ENCODE measurements at regions not wholly inside any gene's neighbourhood (a gene's known extent, or its start where the extent isn't known, plus 50 kb on each side); places are given as distances from the start of the nearest gene placed in this dataset.

DNA sequence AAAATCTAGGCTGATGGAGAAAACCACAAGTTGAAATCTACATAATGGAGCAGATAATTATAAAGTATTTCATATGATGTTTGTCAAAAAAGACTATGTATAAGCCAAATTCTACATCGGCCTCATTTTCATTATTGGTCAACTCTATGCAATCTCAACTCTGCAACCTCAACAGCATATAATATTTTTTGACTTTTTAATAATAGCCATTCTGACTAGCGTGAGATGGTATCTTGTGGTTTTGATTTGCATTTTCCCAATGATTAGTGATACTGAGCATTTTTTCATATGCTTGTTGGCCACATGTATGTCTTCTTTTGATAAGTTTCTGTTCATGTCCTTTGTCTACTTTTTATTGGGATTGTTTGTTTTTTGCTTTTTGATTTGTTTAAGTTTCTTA lies 496.1 kb upstream of the SLC39A10 start:
- Histone ChIP-seq H3K36me3 (replicated peaks; ENCODE audit: low read depth, low read length) (no peaks in the 10 kb centered on the region), H3K9me3 (ENCODE audit: insufficient read depth, low read length) (no peaks in the 10 kb centered on the region), H4K20me1 (ENCODE audit: insufficient read depth, low read length) (no peaks in the 10 kb centered on the region), H3K9ac (ENCODE audit: low read length) (no peak overlapping the region), H2AFZ (ENCODE audit: low read depth, low read length) (no peak overlapping the region), H3K27ac (ENCODE audit: low read length) (no peak overlapping the region), H3K4me3 (ENCODE audit: low read length) (no peak overlapping the region), H3K4me2 (ENCODE audit: low read length) (no peak overlapping the region), H3K27me3 (ENCODE audit: low read depth, low read length) (no peaks in the 10 kb centered on the region), H3K79me2 (ENCODE audit: low read length) (no peaks in the 10 kb centered on the region), H3K4me1 (ENCODE audit: low read length) (no peaks in the 10 kb centered on the region)
- TF ChIP-seq EZH2phosphoT487 (IDR thresholded peaks at IDR 0.05; ENCODE audit: low read depth), result no peak
- TF ChIP-seq, protein P1, sequence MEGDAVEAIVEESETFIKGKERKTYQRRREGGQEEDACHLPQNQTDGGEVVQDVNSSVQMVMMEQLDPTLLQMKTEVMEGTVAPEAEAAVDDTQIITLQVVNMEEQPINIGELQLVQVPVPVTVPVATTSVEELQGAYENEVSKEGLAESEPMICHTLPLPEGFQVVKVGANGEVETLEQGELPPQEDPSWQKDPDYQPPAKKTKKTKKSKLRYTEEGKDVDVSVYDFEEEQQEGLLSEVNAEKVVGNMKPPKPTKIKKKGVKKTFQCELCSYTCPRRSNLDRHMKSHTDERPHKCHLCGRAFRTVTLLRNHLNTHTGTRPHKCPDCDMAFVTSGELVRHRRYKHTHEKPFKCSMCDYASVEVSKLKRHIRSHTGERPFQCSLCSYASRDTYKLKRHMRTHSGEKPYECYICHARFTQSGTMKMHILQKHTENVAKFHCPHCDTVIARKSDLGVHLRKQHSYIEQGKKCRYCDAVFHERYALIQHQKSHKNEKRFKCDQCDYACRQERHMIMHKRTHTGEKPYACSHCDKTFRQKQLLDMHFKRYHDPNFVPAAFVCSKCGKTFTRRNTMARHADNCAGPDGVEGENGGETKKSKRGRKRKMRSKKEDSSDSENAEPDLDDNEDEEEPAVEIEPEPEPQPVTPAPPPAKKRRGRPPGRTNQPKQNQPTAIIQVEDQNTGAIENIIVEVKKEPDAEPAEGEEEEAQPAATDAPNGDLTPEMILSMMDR (IDR thresholded peaks at IDR 0.05; ENCODE audit: low read depth, low read length), result no peak

DNA sequence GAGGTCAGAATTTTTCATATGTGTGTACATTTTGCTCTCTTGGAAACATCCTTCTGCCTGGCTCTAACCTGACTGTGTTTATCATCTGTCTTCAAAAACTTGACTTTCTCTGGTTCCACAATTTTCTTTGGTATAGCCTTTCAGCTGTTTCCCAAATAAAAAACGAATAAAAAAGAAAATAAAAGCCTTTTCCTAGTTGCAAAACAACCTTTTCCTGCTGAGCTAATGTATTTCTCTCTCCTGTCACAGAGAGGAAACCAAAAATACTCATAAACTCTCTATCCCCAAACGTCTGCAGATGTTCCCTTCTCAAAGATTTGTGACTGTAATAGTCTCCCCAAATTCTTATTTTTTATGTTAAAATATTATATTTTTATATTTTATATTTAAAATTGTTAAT lies 505.3 kb upstream of the SLC39A10 start:
- Histone ChIP-seq H3K27me3 (ENCODE audit: low read depth, low read length) (no peaks in the 10 kb centered on the region), H3K4me2 (ENCODE audit: low read length) (no peak overlapping the region), H4K20me1 (ENCODE audit: insufficient read depth, low read length) (no peaks in the 10 kb centered on the region), H3K9me3 (ENCODE audit: insufficient read depth, low read length) (no peaks in the 10 kb centered on the region), H3K4me3 (ENCODE audit: low read length) (no peak overlapping the region), H3K4me1 (ENCODE audit: low read length) (no peaks in the 10 kb centered on the region), H2AFZ (ENCODE audit: low read depth, low read length) (no peak overlapping the region), H3K9ac (ENCODE audit: low read length) (no peak overlapping the region), H3K79me2 (ENCODE audit: low read length) (no peaks in the 10 kb centered on the region), H3K36me3 (replicated peaks; ENCODE audit: low read depth, low read length) (no peaks in the 10 kb centered on the region), H3K27ac (ENCODE audit: low read length) (no peak overlapping the region)
- TF ChIP-seq EZH2phosphoT487 (IDR thresholded peaks at IDR 0.05; ENCODE audit: low read depth), result no peak
- TF ChIP-seq, protein P1 (IDR thresholded peaks at IDR 0.05; ENCODE audit: low read depth, low read length), result no peak

DNA sequence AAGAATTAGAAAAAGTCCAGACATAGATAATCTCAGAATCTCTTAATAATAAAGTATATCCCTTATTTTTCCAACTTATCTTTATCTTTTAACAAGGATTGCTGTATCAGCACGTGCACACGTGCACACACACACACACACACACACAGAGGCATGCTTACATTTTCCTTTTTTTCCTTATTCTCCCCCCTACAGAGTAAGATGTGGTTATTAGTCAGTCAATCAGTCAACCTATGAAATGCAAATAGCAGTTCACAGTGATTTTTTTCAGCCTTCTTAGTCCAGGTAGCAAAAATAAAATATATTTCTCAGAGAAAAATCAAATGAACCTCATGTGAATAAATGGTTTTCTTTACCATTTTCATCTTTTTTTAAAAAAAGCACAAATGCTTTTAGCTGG lies 506.2 kb upstream of the SLC39A10 start:
- Histone ChIP-seq H3K9me3 (ENCODE audit: insufficient read depth, low read length) (no peaks in the 10 kb centered on the region), H3K27me3 (ENCODE audit: low read depth, low read length) (no peaks in the 10 kb centered on the region), H4K20me1 (ENCODE audit: insufficient read depth, low read length) (no peaks in the 10 kb centered on the region), H3K4me3 (ENCODE audit: low read length) (no peak overlapping the region), H3K27ac (ENCODE audit: low read length) (no peak overlapping the region), H3K79me2 (ENCODE audit: low read length) (no peaks in the 10 kb centered on the region), H3K9ac (ENCODE audit: low read length) (no peak overlapping the region), H2AFZ (ENCODE audit: low read depth, low read length) (no peak overlapping the region), H3K4me2 (ENCODE audit: low read length) (no peak overlapping the region), H3K36me3 (replicated peaks; ENCODE audit: low read depth, low read length) (no peaks in the 10 kb centered on the region), H3K4me1 (ENCODE audit: low read length) (no peaks in the 10 kb centered on the region)
- no peak for TF ChIP-seq EZH2phosphoT487 (IDR thresholded peaks at IDR 0.05; ENCODE audit: low read depth)
- TF ChIP-seq, protein P1 (IDR thresholded peaks at IDR 0.05; ENCODE audit: low read depth, low read length), result no peak

DNA sequence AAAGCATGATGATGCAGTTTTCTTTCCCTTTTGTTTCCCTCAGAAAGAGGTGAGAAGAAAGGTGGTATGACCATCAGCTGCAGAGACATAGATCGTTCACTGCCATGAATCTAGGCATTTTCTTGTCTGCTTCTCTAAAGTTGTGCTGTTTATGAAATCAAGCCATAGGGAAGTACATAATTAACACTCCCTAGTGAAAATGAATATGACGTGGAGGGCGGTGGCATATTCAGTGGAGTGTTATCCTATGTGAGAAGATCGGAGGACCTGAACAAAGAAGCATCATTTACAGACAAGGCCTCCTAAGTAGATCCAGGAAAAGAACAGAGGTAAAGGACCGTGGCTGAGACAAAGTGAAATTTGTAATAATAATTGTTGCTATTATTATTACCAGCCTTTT lies 509.0 kb upstream of the SLC39A10 start:
- no peak overlapping the region for H3K9ac ChIP-seq (ENCODE audit: low read length)
- no peak overlapping the region; the same call in 1 of the 2 replicates for H2AFZ ChIP-seq (ENCODE audit: low read depth, low read length)
- no peaks in the 10 kb centered on the region for H3K79me2 ChIP-seq (ENCODE audit: low read length)
- H3K27me3 ChIP-seq (ENCODE audit: low read depth, low read length), result no peaks in the 10 kb centered on the region
- no peak overlapping the region for H3K4me2 ChIP-seq (ENCODE audit: low read length)
- no peak overlapping the region for H3K4me3 ChIP-seq (ENCODE audit: low read length)
- TF ChIP-seq EZH2phosphoT487 (IDR thresholded peaks at IDR 0.05; ENCODE audit: low read depth), result no peak
- TF ChIP-seq, protein P1 (IDR thresholded peaks at IDR 0.05; ENCODE audit: low read depth, low read length), result no peak
- H3K9me3 ChIP-seq (ENCODE audit: insufficient read depth, low read length), result no peaks in the 10 kb centered on the region
- no peaks in the 10 kb centered on the region for H3K36me3 ChIP-seq (replicated peaks; ENCODE audit: low read depth, low read length)
- H4K20me1 ChIP-seq (ENCODE audit: insufficient read depth, low read length), result no peaks in the 10 kb centered on the region
- no peaks in the 10 kb centered on the region for H3K4me1 ChIP-seq (ENCODE audit: low read length)
- no peak overlapping the region for H3K27ac ChIP-seq (ENCODE audit: low read length)
